ENCODE measurements at regions not wholly inside any gene's neighbourhood (a gene's known extent, or its start where the extent isn't known, plus 50 kb on each side); places are given as distances from the start of the nearest gene placed in this dataset.
"Not testable (repeated sequence)": the region's sequence is repeated elsewhere in the genome, so short reads cannot be mapped to it uniquely, and the experiment has no call there.

- no peak overlapping the region for H3K9ac ChIP-seq (ENCODE audit: low read length)
- H3K4me3 ChIP-seq (ENCODE audit: low read depth, low read length), result no peak overlapping the region
- no peaks in the 10 kb centered on the region for H3K9me3 ChIP-seq (ENCODE audit: control insufficient read depth, insufficient read depth, low read depth, low read length)
- no peak overlapping the region for H3K27ac ChIP-seq (ENCODE audit: low read depth, low read length)
- H3K27me3 ChIP-seq (ENCODE audit: control insufficient read depth, insufficient read depth, low read length), result no peaks in the 10 kb centered on the region
- H3K36me3 ChIP-seq (ENCODE audit: control insufficient read depth, insufficient read depth, low read length), result no peaks in the 10 kb centered on the region
- H3K4me1 ChIP-seq (ENCODE audit: control insufficient read depth, insufficient read depth, low read length), result peaks cover 9% of the 10 kb centered on the region; the same call in 1 of the 2 replicates
Measured at GRCh38 chr6:130610303-130610702, 216.9 kb upstream of the SMLR1 start.

DNA sequence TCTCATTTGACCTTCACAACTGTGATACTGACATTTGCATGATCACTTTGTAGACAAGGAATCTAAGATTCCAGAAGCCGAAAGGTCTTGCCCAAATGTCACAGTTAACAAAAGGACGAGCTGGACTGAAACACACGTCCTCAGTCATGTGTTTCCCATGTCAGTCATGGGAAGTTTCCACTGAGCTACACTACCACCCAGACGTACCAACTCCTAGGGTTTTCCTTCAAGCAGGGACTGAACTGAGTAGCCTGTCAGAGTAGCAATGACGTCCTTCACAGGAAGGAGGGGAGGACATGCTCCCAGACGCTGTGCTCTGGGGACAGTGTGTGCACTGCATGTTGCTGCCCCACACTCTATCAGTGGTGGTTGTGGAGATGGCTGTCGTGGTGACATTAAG, 215.8 kb upstream of the SMLR1 start:
- no peak overlapping the region for H3K9ac ChIP-seq (ENCODE audit: low read length)
- H3K9me3 ChIP-seq (ENCODE audit: control insufficient read depth, insufficient read depth, low read depth, low read length), result no peaks in the 10 kb centered on the region
- peaks cover 10% of the 10 kb centered on the region; the same call in 1 of the 2 replicates for H3K4me1 ChIP-seq (ENCODE audit: control insufficient read depth, insufficient read depth, low read length)
- no peaks in the 10 kb centered on the region for H3K27me3 ChIP-seq (ENCODE audit: control insufficient read depth, insufficient read depth, low read length)
- H3K27ac ChIP-seq (ENCODE audit: low read depth, low read length), result no peak overlapping the region
- H3K36me3 ChIP-seq (ENCODE audit: control insufficient read depth, insufficient read depth, low read length), result no peaks in the 10 kb centered on the region
- no peak overlapping the region for H3K4me3 ChIP-seq (ENCODE audit: low read depth, low read length)

GRCh38 chr6:130613176-130613575, 214.0 kb upstream of the SMLR1 start:
- Histone ChIP-seq H3K9me3 (ENCODE audit: control insufficient read depth, insufficient read depth, low read depth, low read length) (no peaks in the 10 kb centered on the region), H3K9ac (ENCODE audit: low read length) (no peak overlapping the region), H3K4me3 (ENCODE audit: low read depth, low read length) (no peak overlapping the region), H3K4me1 (ENCODE audit: control insufficient read depth, insufficient read depth, low read length) (peaks cover 10% of the 10 kb centered on the region; the same call in 1 of the 2 replicates), H3K27ac (ENCODE audit: low read depth, low read length) (no peak overlapping the region), H3K36me3 (ENCODE audit: control insufficient read depth, insufficient read depth, low read length) (no peaks in the 10 kb centered on the region), H3K27me3 (ENCODE audit: control insufficient read depth, insufficient read depth, low read length) (no peaks in the 10 kb centered on the region)

- no peak overlapping the region for H3K4me3 ChIP-seq (ENCODE audit: low read depth, low read length)
- no peak overlapping the region for H3K27ac ChIP-seq (ENCODE audit: low read depth, low read length)
- peaks cover 13% of the 10 kb centered on the region for H3K4me1 ChIP-seq (ENCODE audit: control insufficient read depth, insufficient read depth, low read length)
- H3K9ac ChIP-seq (ENCODE audit: low read length), result no peak overlapping the region
- no peaks in the 10 kb centered on the region for H3K9me3 ChIP-seq (ENCODE audit: control insufficient read depth, insufficient read depth, low read depth, low read length)
- no peaks in the 10 kb centered on the region for H3K36me3 ChIP-seq (ENCODE audit: control insufficient read depth, insufficient read depth, low read length)
- H3K27me3 ChIP-seq (ENCODE audit: control insufficient read depth, insufficient read depth, low read length), result no peaks in the 10 kb centered on the region
Measured at GRCh38 chr6:130615816-130616215, 211.4 kb upstream of the SMLR1 start.

- Histone ChIP-seq H3K36me3 (ENCODE audit: control insufficient read depth, insufficient read depth, low read length) (no peaks in the 10 kb centered on the region), H3K9ac (ENCODE audit: low read length) (no peak overlapping the region), H3K27me3 (ENCODE audit: control insufficient read depth, insufficient read depth, low read length) (no peaks in the 10 kb centered on the region), H3K9me3 (ENCODE audit: control insufficient read depth, insufficient read depth, low read depth, low read length) (no peaks in the 10 kb centered on the region), H3K27ac (ENCODE audit: low read depth, low read length) (no peak overlapping the region; the same call in 1 of the 2 replicates), H3K4me3 (ENCODE audit: low read depth, low read length) (no peak overlapping the region), H3K4me1 (ENCODE audit: control insufficient read depth, insufficient read depth, low read length) (peaks cover 13% of the 10 kb centered on the region)
Measured at GRCh38 chr6:130617658-130618057, 209.5 kb upstream of the SMLR1 start.

GRCh38 chr6:130618806-130619205, 208.4 kb upstream of the SMLR1 start:
- not testable (repeated sequence) for H3K27ac ChIP-seq (ENCODE audit: low read depth, low read length)

DNA sequence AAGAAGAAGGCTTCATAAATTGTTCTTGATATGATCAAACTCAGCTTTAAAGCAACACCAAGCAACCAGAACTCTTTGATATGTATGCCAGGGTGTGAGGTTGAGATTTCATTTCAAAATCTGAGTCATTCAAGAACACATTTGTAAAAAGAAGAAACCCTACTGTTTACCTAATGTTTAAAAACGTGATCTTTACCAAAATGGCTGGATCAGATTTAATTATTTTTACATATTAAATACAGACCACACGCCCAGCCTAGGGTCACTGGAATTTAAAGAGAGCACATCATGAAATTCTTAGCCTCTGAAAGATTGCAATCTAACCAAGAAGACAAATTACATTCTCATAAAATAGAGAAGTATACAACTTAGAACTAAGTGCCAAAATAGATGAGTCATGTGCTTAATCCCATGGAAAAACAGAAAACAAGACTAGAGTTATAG, 206.8 kb upstream of the SMLR1 start:
- peaks cover 3% of the 10 kb centered on the region for H3K4me1 ChIP-seq (ENCODE audit: control insufficient read depth, insufficient read depth, low read length)
- no peaks in the 10 kb centered on the region for H3K36me3 ChIP-seq (ENCODE audit: control insufficient read depth, insufficient read depth, low read length)
- no peak overlapping the region for H3K9ac ChIP-seq (ENCODE audit: low read length)
- H3K9me3 ChIP-seq (ENCODE audit: control insufficient read depth, insufficient read depth, low read depth, low read length), result peaks cover 5% of the 10 kb centered on the region; the same call in 1 of the 2 replicates
- H3K27ac ChIP-seq (ENCODE audit: low read depth, low read length), result no peak overlapping the region
- no peak overlapping the region for H3K4me3 ChIP-seq (ENCODE audit: low read depth, low read length)
- H3K27me3 ChIP-seq (ENCODE audit: control insufficient read depth, insufficient read depth, low read length), result no peaks in the 10 kb centered on the region

More at GRCh38 chr6:130618806-130619205, 208.4 kb upstream of the SMLR1 start:
- not testable (repeated sequence) for H3K27me3 ChIP-seq (ENCODE audit: control insufficient read depth, insufficient read depth, low read length); H3K9me3 ChIP-seq (ENCODE audit: control insufficient read depth, insufficient read depth, low read depth, low read length); H3K36me3 ChIP-seq (ENCODE audit: control insufficient read depth, insufficient read depth, low read length); H3K9ac ChIP-seq (ENCODE audit: low read length); H3K4me3 ChIP-seq (ENCODE audit: low read depth, low read length)
- H3K4me1 ChIP-seq (ENCODE audit: control insufficient read depth, insufficient read depth, low read length), result peaks cover 13% of the 10 kb centered on the region

DNA sequence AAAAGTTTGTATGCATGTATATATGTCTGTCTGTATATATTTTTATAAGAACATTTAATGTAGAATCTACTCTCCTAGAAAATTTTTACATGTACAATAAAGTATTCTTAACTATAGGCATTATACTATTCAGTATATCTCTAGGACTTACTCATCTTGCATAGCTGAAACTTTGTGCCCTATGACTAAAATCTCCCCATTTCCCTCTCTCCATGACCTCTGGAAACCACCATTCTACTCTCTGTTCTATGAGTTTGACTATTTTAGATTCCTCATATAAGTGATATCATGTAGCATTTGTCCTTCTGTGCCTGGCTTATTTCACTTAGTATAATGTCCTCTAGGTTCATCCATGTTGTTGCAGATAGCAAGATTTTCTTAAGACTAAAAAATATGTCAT, 205.1 kb upstream of the SMLR1 start:
- Histone ChIP-seq H3K9ac (ENCODE audit: low read length) (no peak overlapping the region), H3K27ac (ENCODE audit: low read depth, low read length) (no peak overlapping the region), H3K4me3 (ENCODE audit: low read depth, low read length) (no peak overlapping the region), H3K27me3 (ENCODE audit: control insufficient read depth, insufficient read depth, low read length) (no peaks in the 10 kb centered on the region), H3K4me1 (ENCODE audit: control insufficient read depth, insufficient read depth, low read length) (peaks cover 7% of the 10 kb centered on the region), H3K36me3 (ENCODE audit: control insufficient read depth, insufficient read depth, low read length) (no peaks in the 10 kb centered on the region), H3K9me3 (ENCODE audit: control insufficient read depth, insufficient read depth, low read depth, low read length) (peaks cover 5% of the 10 kb centered on the region; the same call in 1 of the 2 replicates)

GRCh38 chr6:130624046-130624445, 203.2 kb upstream of the SMLR1 start:
- peaks cover 7% of the 10 kb centered on the region for H3K4me1 ChIP-seq (ENCODE audit: control insufficient read depth, insufficient read depth, low read length)
- H3K9me3 ChIP-seq (ENCODE audit: control insufficient read depth, insufficient read depth, low read depth, low read length), result peaks cover 5% of the 10 kb centered on the region; the same call in 1 of the 2 replicates
- H3K36me3 ChIP-seq (ENCODE audit: control insufficient read depth, insufficient read depth, low read length), result no peaks in the 10 kb centered on the region
- H3K27me3 ChIP-seq (ENCODE audit: control insufficient read depth, insufficient read depth, low read length), result no peaks in the 10 kb centered on the region
- H3K4me3 ChIP-seq (ENCODE audit: low read depth, low read length), result no peak overlapping the region
- no peak overlapping the region for H3K9ac ChIP-seq (ENCODE audit: low read length)
- H3K27ac ChIP-seq (ENCODE audit: low read depth, low read length), result no peak overlapping the region

- Histone ChIP-seq H3K36me3 (ENCODE audit: control insufficient read depth, insufficient read depth, low read length) (no peaks in the 10 kb centered on the region), H3K4me3 (ENCODE audit: low read depth, low read length) (no peak overlapping the region), H3K27ac (ENCODE audit: low read depth, low read length) (no peak overlapping the region), H3K27me3 (ENCODE audit: control insufficient read depth, insufficient read depth, low read length) (no peaks in the 10 kb centered on the region), H3K9ac (ENCODE audit: low read length) (no peak overlapping the region), H3K4me1 (ENCODE audit: control insufficient read depth, insufficient read depth, low read length) (peaks cover 5% of the 10 kb centered on the region), H3K9me3 (ENCODE audit: control insufficient read depth, insufficient read depth, low read depth, low read length) (peaks cover 5% of the 10 kb centered on the region; the same call in 1 of the 2 replicates)
Measured at GRCh38 chr6:130625825-130626527, 201.2 kb upstream of the SMLR1 start.

GRCh38 chr6:130628862-130629261, 198.3 kb upstream of the SMLR1 start:
- no peak overlapping the region for H3K27ac ChIP-seq (ENCODE audit: low read depth, low read length)
- H3K9ac ChIP-seq (ENCODE audit: low read length), result no peak overlapping the region
- no peaks in the 10 kb centered on the region for H3K36me3 ChIP-seq (ENCODE audit: control insufficient read depth, insufficient read depth, low read length)
- H3K9me3 ChIP-seq (ENCODE audit: control insufficient read depth, insufficient read depth, low read depth, low read length), result no peaks in the 10 kb centered on the region
- H3K4me3 ChIP-seq (ENCODE audit: low read depth, low read length), result no peak overlapping the region
- H3K27me3 ChIP-seq (ENCODE audit: control insufficient read depth, insufficient read depth, low read length), result no peaks in the 10 kb centered on the region
- peaks cover 15% of the 10 kb centered on the region for H3K4me1 ChIP-seq (ENCODE audit: control insufficient read depth, insufficient read depth, low read length)

All from HUES6 (cell line).